ENCODE measurements at regions not wholly inside any gene's neighbourhood (a gene's known extent, or its start where the extent isn't known, plus 50 kb on each side); places are given as distances from the start of the nearest gene placed in this dataset.
"Not testable (repeated sequence)": the region's sequence is repeated elsewhere in the genome, so short reads cannot be mapped to it uniquely, and the experiment has no call there.

- H3K27ac Mint-ChIP-seq, result no peak overlapping the region
- no peaks in the 10 kb centered on the region for H3K27me3 Mint-ChIP-seq
- H3K9me3 Mint-ChIP-seq, result peaks cover 14% of the 10 kb centered on the region
- peaks cover 15% of the 10 kb centered on the region for H3K4me1 Mint-ChIP-seq (ENCODE audit: low read depth)
- H3K36me3 Mint-ChIP-seq (ENCODE audit: low read depth), result no peaks in the 10 kb centered on the region
- no peak overlapping the region for H3K4me3 Mint-ChIP-seq
Observed at GRCh38 chr10:9068003-9068402, 1013.5 kb downstream of the GATA3 start.

GRCh38 chr10:9069136-9069535 lies 1014.6 kb downstream of the GATA3 start:
- Mint-ChIP-seq H3K9me3 (peaks cover 14% of the 10 kb centered on the region), H3K27ac (no peak overlapping the region), H3K36me3 (ENCODE audit: low read depth) (no peaks in the 10 kb centered on the region), H3K4me1 (ENCODE audit: low read depth) (peaks cover 23% of the 10 kb centered on the region), H3K4me3 (no peak overlapping the region), H3K27me3 (no peaks in the 10 kb centered on the region)

- Mint-ChIP-seq H3K27ac (no peak overlapping the region), H3K27me3 (no peaks in the 10 kb centered on the region), H3K4me1 (ENCODE audit: low read depth) (peaks cover 33% of the 10 kb centered on the region), H3K4me3 (no peak overlapping the region), H3K9me3 (peaks cover 12% of the 10 kb centered on the region), H3K36me3 (ENCODE audit: low read depth) (no peaks in the 10 kb centered on the region)
Observed at GRCh38 chr10:9075420-9075819, 1020.9 kb downstream of the GATA3 start.

- peaks cover 9% of the 10 kb centered on the region for H3K9me3 Mint-ChIP-seq
- H3K4me3 Mint-ChIP-seq, result no peak overlapping the region
- peak overlapping the region; percentile 82 for H3K27ac Mint-ChIP-seq
- H3K36me3 Mint-ChIP-seq (ENCODE audit: low read depth), result no peaks in the 10 kb centered on the region
- H3K4me1 Mint-ChIP-seq (ENCODE audit: low read depth), result peaks cover 38% of the 10 kb centered on the region
- H3K27me3 Mint-ChIP-seq, result no peaks in the 10 kb centered on the region
Observed at GRCh38 chr10:9076066-9076465, 1021.6 kb downstream of the GATA3 start.

- peak overlapping the region; percentile 88 for H3K27ac Mint-ChIP-seq
- H3K9me3 Mint-ChIP-seq, result peaks cover 13% of the 10 kb centered on the region
- no peaks in the 10 kb centered on the region for H3K27me3 Mint-ChIP-seq
- peaks cover 45% of the 10 kb centered on the region for H3K4me1 Mint-ChIP-seq (ENCODE audit: low read depth)
- no peaks in the 10 kb centered on the region for H3K36me3 Mint-ChIP-seq (ENCODE audit: low read depth)
- peak overlapping the region; percentile 74 for H3K4me3 Mint-ChIP-seq
Observed at GRCh38 chr10:9081253-9081652, 1026.8 kb downstream of the GATA3 start.

- no peaks in the 10 kb centered on the region for H3K36me3 Mint-ChIP-seq (ENCODE audit: low read depth)
- H3K4me3 Mint-ChIP-seq, result no peak overlapping the region
- H3K4me1 Mint-ChIP-seq (ENCODE audit: low read depth), result peaks cover 38% of the 10 kb centered on the region
- peaks cover 13% of the 10 kb centered on the region for H3K9me3 Mint-ChIP-seq
- no peaks in the 10 kb centered on the region for H3K27me3 Mint-ChIP-seq
- H3K27ac Mint-ChIP-seq, result peak overlapping the region; percentile 77
Observed at GRCh38 chr10:9081961-9082360, 1027.5 kb downstream of the GATA3 start.

- Mint-ChIP-seq H3K9me3 (peaks cover 5% of the 10 kb centered on the region), H3K4me1 (ENCODE audit: low read depth) (peaks cover 38% of the 10 kb centered on the region), H3K27me3 (no peaks in the 10 kb centered on the region), H3K4me3 (peak overlapping the region; percentile 55), H3K27ac (peak overlapping the region; percentile 82), H3K36me3 (ENCODE audit: low read depth) (peaks cover 12% of the 10 kb centered on the region)
Observed at GRCh38 chr10:9091530-9092093, 1037.1 kb downstream of the GATA3 start.

GRCh38 chr10:9096288-9096687 lies 1041.8 kb downstream of the GATA3 start:
- Mint-ChIP-seq H3K9me3 (peaks cover 5% of the 10 kb centered on the region), H3K27me3 (no peaks in the 10 kb centered on the region), H3K4me1 (ENCODE audit: low read depth) (peaks cover 52% of the 10 kb centered on the region), H3K27ac (peak overlapping the region; percentile 77), H3K36me3 (ENCODE audit: low read depth) (peaks cover 12% of the 10 kb centered on the region), H3K4me3 (no peak overlapping the region)

GRCh38 chr10:9097206-9097990 lies 1042.9 kb downstream of the GATA3 start:
- H3K36me3 Mint-ChIP-seq (ENCODE audit: low read depth), result peaks cover 12% of the 10 kb centered on the region
- H3K4me1 Mint-ChIP-seq (ENCODE audit: low read depth), result peaks cover 45% of the 10 kb centered on the region
- no peak overlapping the region for H3K4me3 Mint-ChIP-seq
- peaks cover 5% of the 10 kb centered on the region for H3K9me3 Mint-ChIP-seq
- no peaks in the 10 kb centered on the region for H3K27me3 Mint-ChIP-seq
- peak overlapping the region; percentile 58 for H3K27ac Mint-ChIP-seq

- peaks cover 40% of the 10 kb centered on the region for H3K4me1 Mint-ChIP-seq (ENCODE audit: low read depth)
- no peaks in the 10 kb centered on the region for H3K27me3 Mint-ChIP-seq
- H3K9me3 Mint-ChIP-seq, result peaks cover 5% of the 10 kb centered on the region
- H3K36me3 Mint-ChIP-seq (ENCODE audit: low read depth), result peaks cover 10% of the 10 kb centered on the region
- H3K27ac Mint-ChIP-seq, result no peak overlapping the region
- H3K4me3 Mint-ChIP-seq, result no peak overlapping the region
Observed at GRCh38 chr10:9097991-9098306, 1043.5 kb downstream of the GATA3 start.

GRCh38 chr10:9102026-9102425 lies 1047.5 kb downstream of the GATA3 start:
- Mint-ChIP-seq H3K27ac (no peak overlapping the region), H3K9me3 (no peaks in the 10 kb centered on the region), H3K27me3 (no peaks in the 10 kb centered on the region)

GRCh38 chr10:9103301-9103700 lies 1048.8 kb downstream of the GATA3 start:
- no peak overlapping the region for H3K4me3 Mint-ChIP-seq
- H3K27me3 Mint-ChIP-seq, result no peaks in the 10 kb centered on the region
- no peaks in the 10 kb centered on the region for H3K4me1 Mint-ChIP-seq (ENCODE audit: low read depth)
- no peaks in the 10 kb centered on the region for H3K9me3 Mint-ChIP-seq
- H3K36me3 Mint-ChIP-seq (ENCODE audit: low read depth), result no peaks in the 10 kb centered on the region
- no peak overlapping the region for H3K27ac Mint-ChIP-seq

More at GRCh38 chr10:9102026-9102425, 1047.5 kb downstream of the GATA3 start:
- H3K4me3 Mint-ChIP-seq, result no peak overlapping the region
- no peaks in the 10 kb centered on the region for H3K36me3 Mint-ChIP-seq (ENCODE audit: low read depth)
- H3K4me1 Mint-ChIP-seq (ENCODE audit: low read depth), result peaks cover 10% of the 10 kb centered on the region

GRCh38 chr10:9111976-9112375 lies 1057.5 kb downstream of the GATA3 start:
- H3K27ac Mint-ChIP-seq, result no peak overlapping the region
- no peaks in the 10 kb centered on the region for H3K27me3 Mint-ChIP-seq
- no peak overlapping the region for H3K4me3 Mint-ChIP-seq
- no peaks in the 10 kb centered on the region for H3K36me3 Mint-ChIP-seq (ENCODE audit: low read depth)
- H3K4me1 Mint-ChIP-seq (ENCODE audit: low read depth), result no peaks in the 10 kb centered on the region
- H3K9me3 Mint-ChIP-seq, result no peaks in the 10 kb centered on the region

- Mint-ChIP-seq H3K9me3 (peaks cover 8% of the 10 kb centered on the region), H3K4me1 (ENCODE audit: low read depth) (peaks cover 5% of the 10 kb centered on the region), H3K27ac (no peak overlapping the region), H3K36me3 (ENCODE audit: low read depth) (no peaks in the 10 kb centered on the region), H3K27me3 (peaks cover 6% of the 10 kb centered on the region), H3K4me3 (no peak overlapping the region)
Observed at GRCh38 chr10:9126728-9127127, 1072.2 kb downstream of the GATA3 start.

- Mint-ChIP-seq H3K4me1 (ENCODE audit: low read depth) (peaks cover 10% of the 10 kb centered on the region), H3K36me3 (ENCODE audit: low read depth) (no peaks in the 10 kb centered on the region), H3K4me3 (no peak overlapping the region), H3K9me3 (no peaks in the 10 kb centered on the region), H3K27ac (peak overlapping the region; percentile 23), H3K27me3 (peaks cover 4% of the 10 kb centered on the region)
Observed at GRCh38 chr10:9137368-9137767, 1082.9 kb downstream of the GATA3 start.

- not testable (repeated sequence) for H3K27me3 Mint-ChIP-seq; H3K36me3 Mint-ChIP-seq (ENCODE audit: low read depth); H3K27ac Mint-ChIP-seq; H3K4me3 Mint-ChIP-seq; H3K9me3 Mint-ChIP-seq
- H3K4me1 Mint-ChIP-seq (ENCODE audit: low read depth), result peaks cover 10% of the 10 kb centered on the region
Observed at GRCh38 chr10:9138829-9139228, 1084.3 kb downstream of the GATA3 start.

Measured in stimulated activated naive CD8-positive, alpha-beta T cell treated with anti-CD3 and anti-CD28 coated beads, Interleukin-15, Interleukin-2, amounts not matched to agents 100 ng/mL and 50 ng/mL, for 24 hours (primary cell).